Epithelial cell of proximal tubule (primary cell): ENCODE measurements at regions not wholly inside any gene's neighbourhood (a gene's known extent, or its start where the extent isn't known, plus 50 kb on each side); places are given as distances from the start of the nearest gene placed in this dataset.

ENCODE experiments used
- DNase-seq: peaks from one replicate; pipeline ENCODE4 v3.0.0-alpha.2; 2011; ENCODE audit warnings: low read depth
- H3K4me3 ChIP-seq: 2 replicates; pipeline ENCODE4 v1.5.1; 2011; ENCODE audit warnings: low read depth, mild to moderate bottlenecking, low read length
- TF ChIP-seq, protein P1 (sequence below): conservative IDR thresholded peaks from 2 replicates; pipeline ENCODE4 v1.5.1; 2012; ENCODE audit warnings: low read depth, mild to moderate bottlenecking, low read length

DNA sequence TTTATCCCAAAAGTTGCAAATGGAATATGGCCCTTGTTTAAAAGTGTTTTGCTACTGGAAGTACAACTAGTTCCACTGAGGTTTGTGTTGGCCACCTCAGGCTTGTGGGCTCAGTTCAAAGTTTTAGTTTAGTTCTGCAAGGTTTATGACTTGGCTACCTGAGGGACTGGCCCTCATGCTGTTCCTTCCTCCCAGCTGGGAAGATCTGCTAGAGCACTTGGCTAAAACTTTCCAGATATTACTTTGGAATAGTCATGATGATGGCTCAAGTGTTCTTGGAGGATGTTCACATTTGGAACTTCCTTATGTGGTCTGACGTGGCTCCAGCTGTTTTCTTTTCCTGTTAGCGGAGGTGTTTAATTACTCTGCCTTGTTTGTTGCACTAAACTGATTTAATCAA, 110.2 kb upstream of the IVNS1ABP start:
- H3K4me3 ChIP-seq: no peak overlapping the region
- TF ChIP-seq, protein P1, sequence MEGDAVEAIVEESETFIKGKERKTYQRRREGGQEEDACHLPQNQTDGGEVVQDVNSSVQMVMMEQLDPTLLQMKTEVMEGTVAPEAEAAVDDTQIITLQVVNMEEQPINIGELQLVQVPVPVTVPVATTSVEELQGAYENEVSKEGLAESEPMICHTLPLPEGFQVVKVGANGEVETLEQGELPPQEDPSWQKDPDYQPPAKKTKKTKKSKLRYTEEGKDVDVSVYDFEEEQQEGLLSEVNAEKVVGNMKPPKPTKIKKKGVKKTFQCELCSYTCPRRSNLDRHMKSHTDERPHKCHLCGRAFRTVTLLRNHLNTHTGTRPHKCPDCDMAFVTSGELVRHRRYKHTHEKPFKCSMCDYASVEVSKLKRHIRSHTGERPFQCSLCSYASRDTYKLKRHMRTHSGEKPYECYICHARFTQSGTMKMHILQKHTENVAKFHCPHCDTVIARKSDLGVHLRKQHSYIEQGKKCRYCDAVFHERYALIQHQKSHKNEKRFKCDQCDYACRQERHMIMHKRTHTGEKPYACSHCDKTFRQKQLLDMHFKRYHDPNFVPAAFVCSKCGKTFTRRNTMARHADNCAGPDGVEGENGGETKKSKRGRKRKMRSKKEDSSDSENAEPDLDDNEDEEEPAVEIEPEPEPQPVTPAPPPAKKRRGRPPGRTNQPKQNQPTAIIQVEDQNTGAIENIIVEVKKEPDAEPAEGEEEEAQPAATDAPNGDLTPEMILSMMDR: no peak
- no peak for DNase-seq

DNA sequence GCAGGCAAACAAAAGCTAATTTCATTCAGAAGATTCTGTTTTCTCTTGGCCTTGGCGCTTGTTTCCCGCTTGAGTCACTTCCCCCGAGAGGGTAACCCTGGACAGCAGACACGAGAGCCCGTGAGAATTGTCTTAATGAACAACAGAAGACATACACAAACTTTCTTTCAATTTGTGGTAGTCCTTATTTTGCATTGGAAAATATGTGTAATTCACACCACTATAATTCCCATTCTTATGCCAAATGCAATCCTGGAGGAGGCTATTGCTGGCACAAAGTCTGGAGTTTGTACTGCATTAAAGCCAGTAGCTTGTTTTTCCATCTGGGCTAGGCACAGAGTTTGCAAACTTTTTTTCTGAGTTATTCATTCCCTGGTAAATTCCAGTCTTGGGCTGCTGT, 109.8 kb upstream of the IVNS1ABP start:
- no peak overlapping the region for H3K4me3 ChIP-seq
- no peak for DNase-seq
- TF ChIP-seq, protein P1: no peak

DNA sequence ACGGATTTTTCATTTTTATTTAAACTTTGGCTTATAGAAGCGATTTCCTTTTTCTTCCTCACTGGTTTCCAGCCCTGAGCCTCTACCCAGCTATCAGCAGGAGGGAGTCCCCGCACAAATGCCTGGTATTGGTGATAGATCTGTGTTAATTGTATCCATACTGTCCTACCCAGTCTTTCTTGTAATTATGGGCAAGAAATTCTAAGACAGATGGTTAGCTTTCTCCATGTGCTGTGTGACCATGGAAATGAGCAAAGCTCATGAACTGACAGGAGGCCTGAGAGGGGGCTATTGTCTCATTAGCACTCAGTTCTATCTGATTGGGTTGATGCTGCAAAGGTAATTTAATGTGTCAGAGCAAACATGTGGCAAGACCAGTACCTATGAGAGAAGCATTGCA, 108.1 kb upstream of the IVNS1ABP start:
- H3K4me3 ChIP-seq: no peak overlapping the region
- DNase-seq: no peak
- TF ChIP-seq, protein P1: no peak

DNA sequence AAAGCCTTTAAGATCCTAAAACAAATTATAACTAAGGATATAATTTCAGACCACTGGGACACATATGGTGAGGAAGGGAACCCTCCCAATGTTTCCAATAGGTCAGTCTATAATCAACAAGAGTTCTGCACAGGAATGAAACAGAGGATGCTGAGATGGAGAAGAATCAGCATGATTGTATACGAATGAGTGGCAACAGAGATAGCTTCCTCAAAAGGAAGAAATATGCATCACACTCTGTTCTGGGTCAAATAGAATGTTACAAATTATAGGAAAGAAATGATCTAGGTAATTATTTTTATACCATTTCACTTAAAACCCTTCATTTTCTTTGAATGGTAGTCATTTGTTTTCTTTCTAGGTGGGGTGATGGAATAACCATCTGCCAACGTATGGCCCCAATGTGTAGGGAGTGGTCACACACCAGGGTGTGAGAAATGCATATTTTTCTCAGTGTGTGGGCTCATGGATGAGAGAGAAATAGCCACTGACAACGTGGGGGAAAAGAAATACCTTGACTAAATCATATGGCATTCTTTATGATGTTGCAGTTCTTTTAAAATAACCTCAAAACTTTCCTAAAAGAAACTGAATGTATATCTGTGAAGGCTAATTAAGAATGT, 104.6 kb upstream of the IVNS1ABP start:
- no peak overlapping the region for H3K4me3 ChIP-seq
- TF ChIP-seq, protein P1: no peak
- no peak for DNase-seq

DNA sequence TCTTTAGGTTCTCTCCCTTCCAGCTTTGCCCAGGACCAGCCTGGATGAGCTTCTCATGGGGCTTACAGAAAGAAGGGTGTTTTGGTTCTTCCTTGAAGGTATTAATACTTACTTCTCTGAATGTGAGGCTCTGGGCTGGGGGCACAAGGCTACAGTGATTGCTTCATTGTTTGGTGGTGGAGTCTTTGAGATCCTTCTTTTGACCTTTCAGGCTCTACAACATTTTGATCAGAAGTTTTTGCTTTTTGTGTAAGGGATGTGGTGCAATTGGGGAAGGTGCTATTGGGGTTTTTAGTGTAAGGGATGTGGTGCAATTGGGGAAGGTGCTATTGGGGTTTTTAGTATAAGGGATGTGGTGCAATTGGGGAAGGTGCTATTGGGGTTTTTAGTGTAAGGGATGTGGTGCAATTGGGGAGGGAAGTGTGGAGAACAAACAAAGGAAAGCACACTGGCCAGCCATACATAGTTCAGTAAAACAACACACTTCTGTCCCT, 103.6 kb upstream of the IVNS1ABP start:
- no peak for DNase-seq
- TF ChIP-seq, protein P1: no peak
- no peak overlapping the region for H3K4me3 ChIP-seq

DNA sequence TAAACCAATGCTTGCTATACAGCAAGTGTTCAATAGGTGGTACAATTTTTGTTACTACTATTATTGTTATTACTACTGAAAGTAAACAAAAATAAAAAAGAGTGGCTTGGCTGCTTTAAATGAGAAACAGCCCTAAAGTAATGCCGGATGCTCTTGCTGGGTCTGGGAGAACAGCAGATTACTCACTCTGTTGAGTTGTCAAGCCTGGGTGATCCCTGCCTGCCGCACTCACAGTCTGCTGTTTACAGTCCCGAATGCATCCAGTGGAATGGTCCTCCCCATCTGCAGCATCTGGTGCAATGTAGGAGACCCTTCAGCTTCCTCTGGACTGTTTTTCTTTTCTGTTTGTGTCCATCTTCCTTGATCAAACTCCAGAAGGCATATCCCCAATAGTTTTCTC, 102.7 kb upstream of the IVNS1ABP start:
- H3K4me3 ChIP-seq: no peak overlapping the region
- DNase-seq: no peak
- TF ChIP-seq, protein P1: no peak

DNA sequence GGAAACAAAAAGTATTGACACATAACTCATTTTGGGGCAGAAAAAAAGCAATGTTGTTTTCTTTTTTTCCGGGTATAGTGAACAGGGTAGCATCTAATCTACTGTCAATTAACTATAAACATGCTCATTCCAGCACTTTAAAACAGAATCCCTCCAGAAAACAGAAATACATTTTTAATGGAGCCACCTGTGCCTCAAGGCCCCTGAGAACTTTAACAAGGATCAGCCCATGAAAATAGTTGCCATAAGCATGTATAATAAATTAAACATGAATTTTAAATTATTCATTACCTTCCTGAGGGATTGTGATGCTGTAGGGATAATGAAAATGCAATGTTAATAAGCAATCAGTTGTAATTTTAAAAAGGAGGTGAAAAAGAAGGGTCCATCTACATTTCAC, 101.4 kb upstream of the IVNS1ABP start:
- no peak for DNase-seq
- TF ChIP-seq, protein P1: no peak
- H3K4me3 ChIP-seq: no peak overlapping the region
